HG02623 (cell line): ENCODE measurements at regions not wholly inside any gene's neighbourhood (a gene's known extent, or its start where the extent isn't known, plus 50 kb on each side); places are given as distances from the start of the nearest gene placed in this dataset.

Experiments
- ATAC-seq: cut with Tn5 transposase; IDR thresholded peaks from one replicate; pipeline ENCODE4 v1.9.1; 2021; ENCODE audit warnings: moderate library complexity; ENCODE audit not compliant: unreplicated experiment

DNA sequence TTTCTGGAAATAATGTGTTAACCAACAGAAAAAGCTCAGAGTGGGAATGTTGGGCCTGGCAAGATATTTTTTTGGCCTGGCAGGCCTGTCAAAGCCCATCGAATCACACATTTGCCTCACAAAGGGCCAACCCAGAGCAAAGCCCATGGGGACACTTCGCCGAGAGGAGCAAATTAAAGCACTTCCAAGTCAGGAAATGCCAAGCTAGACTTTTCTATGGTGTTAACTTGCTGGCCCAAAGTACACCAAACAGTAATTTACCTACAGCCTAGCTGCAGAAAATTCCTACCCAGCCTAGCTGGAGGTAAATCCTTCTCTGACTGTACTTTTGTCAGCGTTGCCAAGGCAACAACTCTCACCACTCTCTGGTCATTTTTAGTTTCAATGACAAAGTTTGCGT lies 288.6 kb upstream of the LDB2 start:
- no peak for ATAC-seq

DNA sequence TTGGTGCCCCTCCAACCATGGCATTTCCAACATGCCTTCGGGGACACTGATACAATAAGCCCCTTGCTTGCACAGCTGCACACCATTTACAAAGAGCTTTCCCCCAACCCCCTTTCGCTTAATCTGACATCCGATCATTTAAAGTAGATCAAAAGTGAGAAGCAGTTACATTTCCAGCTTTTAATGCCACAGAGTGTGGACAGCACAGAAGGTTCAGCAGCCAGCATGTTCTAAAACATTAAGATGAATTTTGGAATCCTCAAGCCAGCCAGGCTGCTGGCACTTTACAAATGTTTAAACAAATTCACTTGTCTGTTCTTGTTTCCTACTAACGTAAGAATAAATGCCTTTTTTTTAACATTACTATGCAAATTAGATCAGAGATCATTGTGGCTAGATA lies 284.4 kb upstream of the LDB2 start:
- no peak for ATAC-seq

DNA sequence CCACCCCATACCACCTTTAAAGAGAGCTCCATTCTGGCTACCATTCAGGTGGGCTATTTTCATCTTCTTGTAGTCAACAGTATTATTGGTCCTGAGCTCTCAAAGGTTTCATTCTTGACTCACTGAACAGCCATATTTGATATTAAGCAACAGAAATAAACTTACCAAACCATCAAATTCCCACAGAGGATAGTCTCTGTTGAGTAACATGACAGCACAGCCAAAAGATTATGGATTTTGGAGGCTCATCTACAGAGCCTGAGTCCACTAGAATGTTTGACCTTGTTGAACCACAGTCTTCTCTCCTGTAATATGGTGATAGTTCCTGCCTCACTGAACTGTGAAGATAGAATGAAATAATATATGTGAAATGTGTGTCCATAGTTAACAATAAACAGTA lies 276.3 kb upstream of the LDB2 start:
- no peak for ATAC-seq

DNA sequence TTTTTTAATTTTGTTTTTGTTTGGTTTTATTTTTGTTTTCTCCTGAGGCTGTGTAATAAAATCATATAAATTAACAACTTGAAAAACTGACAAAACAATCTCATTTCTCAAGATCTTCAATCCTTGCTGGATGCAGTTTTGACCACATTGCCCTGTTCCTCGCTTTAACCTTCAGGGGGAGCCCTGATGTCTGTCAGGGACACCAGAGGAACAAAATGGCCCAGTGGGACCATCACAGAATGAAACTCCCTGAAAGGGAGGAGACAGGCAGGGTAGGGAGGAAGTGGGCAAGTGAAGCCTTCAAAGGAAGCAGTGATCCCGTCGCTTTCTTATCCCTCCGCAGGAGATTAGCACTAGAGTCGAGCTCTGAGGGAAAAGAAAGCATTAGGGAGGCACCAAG lies 274.9 kb upstream of the LDB2 start:
- ATAC-seq = no peak

DNA sequence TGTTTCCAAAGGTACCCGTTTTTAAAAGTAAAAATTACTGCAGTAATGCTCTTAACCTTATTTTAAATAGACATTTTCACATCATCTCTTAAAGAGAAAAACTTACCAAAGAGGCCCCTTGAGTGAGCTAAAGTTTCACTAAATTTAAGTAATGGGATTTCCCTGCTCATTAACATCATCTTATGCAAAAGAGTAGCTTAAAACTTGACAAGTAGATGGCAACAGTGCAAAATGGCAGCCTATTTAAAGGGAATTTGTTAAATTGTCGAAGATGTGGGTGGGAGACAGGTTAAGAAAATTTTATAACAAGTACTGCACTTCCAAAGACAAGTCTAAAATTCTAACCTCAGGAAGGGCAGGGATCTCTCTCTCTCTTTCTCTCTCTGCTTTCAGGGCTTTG lies 271.7 kb upstream of the LDB2 start:
- no peak for ATAC-seq

DNA sequence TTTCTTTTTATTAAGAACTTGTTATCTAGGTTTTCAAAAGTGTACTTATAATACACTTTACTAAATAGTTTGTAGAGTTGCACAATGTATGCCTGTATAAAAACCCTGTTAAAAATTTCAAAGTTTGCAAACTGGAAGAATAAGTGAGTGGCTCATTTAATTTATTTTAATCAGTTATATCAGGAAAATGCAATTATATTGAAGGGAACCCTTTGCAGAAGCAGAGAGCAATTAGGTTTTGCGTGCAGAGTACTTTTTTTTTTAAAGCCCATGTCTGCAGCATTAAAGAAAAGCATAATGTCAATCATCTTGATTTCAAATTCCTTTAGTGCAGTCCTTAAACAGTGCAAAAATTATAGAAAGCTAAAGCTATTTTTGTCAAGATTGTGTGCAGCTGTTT lies 271.3 kb upstream of the LDB2 start:
- ATAC-seq = no peak

DNA sequence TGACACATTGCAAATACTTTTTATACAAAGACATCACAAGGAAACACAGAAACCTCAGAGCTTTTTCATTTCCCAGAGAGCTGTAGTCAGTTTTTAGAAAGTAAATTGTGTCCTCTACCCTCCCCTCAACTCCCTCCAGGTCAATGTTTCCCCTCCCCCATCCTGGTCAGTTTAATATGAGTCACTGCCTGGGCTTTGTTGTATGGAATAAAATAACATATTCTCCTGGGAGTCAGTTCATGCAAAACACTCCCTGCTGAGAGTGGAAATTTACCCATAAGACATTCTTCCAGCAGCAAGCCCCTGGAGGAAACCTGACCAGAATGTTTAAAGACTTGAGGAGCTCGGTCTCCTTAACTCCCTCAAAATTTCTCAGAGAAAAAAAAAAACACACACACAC lies 270.1 kb upstream of the LDB2 start:
- no peak for ATAC-seq

DNA sequence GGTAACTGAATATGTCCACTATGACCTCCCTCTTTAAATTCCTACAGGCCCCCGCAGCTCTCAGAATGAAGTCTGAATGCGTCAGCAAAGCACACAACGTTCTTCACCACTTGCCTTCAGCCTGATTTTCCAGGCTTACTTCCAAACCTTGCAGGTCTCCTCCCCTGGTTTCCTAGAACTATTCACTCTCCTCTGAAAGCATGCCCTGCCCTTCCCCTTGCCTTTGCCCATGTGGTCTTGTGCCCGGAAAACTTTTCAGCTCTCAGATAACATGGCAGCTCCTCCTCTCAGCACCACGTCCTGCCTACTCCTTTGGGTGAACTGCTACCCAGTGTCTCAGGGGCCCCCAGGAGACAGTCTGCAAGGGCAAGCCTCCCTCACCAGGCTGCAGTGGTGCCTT lies 268.5 kb upstream of the LDB2 start:
- no peak for ATAC-seq

DNA sequence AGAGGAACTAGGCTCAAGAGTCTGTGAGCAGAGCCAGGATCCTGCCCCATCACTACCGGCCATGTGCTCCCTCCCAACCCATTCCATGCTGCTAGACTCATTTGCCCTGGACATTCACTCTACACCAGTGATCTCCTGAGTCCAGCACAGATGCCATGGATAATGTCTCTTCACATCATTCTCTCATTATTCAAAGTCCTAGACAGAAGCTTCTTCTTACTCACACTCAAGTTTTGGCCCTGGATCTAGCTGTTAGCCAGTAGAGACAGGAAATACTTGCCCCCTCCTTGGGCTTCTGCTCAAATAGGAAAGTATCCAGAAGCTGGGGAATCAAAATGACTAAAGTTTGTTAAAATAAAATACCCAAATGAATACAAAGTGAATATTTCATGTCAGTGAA lies 266.8 kb upstream of the LDB2 start:
- ATAC-seq = no peak

DNA sequence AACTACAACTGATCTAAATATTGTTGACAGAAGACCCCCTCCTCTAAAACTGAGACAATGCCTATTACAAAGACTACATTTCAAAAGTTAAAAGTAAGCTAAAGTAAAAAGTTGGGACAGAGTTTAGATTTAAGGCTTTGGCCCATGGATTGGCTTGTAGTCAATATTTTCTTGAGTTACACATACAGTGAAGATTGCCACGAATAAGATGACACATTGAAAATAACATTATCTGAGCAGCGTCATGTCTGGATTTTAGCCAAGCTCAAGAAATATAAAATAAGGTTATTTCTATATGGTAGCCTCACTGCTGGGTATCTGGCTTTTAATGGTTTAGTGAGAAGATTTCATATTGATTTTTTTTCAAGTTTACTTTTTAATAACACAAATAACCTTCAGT lies 266.2 kb upstream of the LDB2 start:
- no peak for ATAC-seq

DNA sequence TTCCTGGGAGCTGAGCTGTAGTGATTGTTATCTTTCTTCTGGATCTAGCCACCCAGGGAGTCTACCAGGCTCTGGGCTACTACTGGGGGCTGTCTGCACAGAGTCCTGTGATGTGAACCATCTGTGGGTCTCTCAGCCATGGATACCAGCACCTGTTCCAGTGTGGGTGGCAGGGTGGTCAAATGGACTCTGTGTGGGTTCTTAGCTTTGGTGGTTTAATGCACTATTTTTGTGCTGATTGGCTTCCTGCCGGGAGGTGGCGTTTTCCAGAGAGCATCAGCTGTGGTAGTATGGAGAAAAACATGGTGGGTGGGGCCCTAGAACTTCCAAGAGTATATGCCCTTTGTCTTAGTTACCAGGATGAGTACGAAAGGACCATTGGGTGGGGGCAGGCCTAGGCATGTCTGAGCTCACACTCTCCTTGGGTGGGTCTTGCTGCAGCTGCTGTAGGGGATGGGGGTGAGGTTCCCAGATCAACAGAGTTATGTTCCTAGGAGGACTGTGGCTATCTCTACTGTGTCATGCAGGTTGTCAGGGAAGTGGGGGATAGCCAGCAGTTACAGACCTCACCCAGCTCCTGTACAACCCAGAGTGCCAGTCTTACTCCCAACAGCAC lies 264.8 kb upstream of the LDB2 start:
- ATAC-seq = no peak

DNA sequence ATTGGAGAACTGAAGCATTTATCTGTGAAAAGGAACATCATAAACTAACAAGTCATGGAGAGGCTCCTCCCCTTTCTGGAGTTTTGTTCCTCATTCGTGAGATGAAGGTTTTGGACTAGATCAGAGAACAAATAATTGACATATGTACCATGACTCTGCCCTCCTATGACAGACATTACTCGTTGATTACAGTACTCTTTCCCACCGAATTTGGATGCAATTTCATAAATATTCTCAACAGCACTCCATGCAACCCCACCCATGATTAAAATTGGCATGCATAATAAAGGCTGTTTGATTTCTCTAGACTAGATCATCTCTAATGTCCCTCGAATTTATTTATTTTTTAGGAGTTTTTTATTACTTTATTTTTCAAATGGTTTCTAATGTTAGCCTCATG lies 258.9 kb upstream of the LDB2 start:
- ATAC-seq = no peak

DNA sequence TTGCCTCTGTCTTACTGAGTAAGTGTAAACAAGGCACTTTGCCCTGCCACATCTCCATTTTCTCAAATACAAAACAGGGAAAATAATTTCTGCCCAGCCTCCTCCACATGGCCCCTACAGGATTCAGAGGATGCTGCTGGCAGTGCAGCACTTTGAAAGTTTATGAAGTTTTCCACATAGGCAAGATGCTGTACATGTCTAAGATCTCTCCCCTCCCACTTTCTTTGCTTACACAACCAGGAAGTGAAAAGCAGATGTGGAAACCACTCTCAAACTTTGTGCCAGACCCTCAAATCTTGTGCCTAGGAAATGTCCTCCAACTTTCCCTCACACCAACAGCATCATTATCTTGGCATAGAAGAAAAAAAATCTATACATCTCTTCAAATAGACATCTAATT lies 257.0 kb upstream of the LDB2 start:
- no peak for ATAC-seq

DNA sequence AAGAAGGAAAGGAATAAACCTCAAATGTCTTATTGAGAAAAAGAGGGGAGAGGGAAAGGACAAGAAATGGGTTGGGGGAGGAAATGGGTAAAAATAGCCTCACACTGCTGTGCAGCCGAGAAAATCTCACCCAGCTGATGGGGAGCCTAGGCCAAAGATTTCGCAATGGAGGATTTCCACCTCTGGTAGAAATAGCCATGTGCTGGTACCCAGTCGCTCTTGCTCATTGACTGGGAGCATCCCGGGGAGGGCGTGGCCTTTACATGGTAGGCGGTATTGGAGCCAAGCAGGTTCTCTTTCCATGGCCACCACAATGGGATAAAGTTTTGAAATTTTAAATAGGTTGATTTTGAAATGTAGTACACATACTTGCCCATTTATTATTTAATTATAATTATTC lies 255.1 kb upstream of the LDB2 start:
- no peak for ATAC-seq

DNA sequence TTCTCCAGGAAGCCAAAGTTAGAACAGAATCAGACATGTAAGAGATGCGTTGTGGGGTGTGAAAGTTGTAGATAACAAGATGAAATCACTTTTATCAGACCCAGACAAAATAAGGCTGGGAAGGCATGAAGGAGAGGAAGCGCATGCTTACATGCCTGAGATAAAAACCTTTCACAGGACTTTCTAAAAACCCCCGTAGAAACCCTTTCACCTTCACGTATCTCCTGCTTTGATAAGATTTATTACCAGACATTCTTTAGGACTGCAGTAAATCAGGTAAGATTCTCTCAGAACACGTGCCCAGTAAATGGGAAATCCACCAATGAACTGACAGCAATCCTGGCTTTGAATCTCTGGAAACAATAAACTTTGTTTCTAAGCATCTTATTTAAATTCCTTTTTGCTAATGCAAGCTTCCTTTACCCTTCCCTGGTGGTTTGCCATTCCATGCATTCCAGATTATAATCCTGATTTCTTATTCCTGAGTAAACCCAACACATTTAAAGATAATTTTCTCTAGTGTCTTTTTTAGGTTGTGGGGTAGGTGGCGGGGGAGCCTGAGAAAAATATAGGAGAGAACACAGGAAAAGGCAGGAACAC lies 254.6 kb upstream of the LDB2 start:
- no peak for ATAC-seq

DNA sequence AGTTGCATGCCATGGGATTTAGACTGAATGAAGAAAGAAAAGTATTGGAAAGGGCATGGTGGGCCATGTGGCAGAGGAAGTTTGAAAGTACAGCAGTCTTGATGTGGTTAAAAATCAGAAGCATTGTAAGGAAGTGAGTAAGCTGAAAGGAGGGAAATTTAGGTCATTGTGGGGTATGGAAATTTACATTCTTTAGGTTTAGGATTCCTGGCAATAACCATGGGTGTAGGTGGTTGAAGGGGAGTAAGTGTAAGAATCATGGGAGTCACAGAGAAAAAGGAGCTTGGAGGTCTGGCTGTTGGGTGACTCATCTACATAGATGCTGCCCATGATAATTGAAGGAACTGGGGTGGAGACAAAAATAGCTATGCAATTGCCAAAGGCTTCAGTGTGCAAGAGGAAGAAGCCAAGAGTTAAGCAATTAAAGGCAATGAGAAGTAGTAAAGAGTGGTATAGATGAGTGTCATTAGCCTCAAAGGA lies 243.8 kb upstream of the LDB2 start:
- ATAC-seq = no peak

DNA sequence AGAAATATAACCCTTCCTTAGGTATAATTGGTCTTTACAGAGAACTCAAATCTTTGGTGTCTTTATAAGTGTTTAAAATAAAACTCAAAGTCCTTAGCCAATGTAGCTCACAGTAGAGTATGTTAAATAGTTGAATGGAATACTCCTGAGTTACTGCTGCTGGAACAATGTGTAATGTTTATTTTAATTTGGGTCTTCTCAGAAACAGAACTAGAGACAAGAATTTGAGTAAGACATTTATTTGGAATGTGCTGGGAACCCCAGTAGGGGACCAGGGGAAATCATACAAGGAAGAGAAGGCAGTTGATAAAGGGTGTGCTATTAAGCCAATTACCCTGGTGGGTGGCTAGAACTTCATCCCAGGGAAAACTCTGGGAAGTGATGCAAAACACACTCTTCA lies 240.4 kb upstream of the LDB2 start:
- ATAC-seq = no peak

DNA sequence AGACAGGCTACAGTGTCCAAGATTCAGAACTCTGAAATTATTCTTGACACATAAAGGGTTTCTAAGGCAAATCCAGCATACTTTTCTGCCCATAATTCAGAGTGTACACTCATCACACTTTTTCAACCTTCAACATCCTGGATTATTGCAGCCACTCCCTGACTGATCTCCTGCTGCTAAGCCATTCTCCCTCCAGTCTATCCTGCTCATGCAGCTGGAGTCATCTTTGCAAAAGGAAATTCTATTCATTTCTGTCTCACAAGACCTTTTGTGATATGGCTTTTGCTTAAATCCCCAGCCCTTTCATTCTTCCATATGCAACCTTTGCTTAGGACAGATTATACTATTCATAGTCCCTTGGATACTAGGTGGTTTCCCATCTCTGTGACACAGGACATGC lies 236.1 kb upstream of the LDB2 start:
- ATAC-seq = no peak

DNA sequence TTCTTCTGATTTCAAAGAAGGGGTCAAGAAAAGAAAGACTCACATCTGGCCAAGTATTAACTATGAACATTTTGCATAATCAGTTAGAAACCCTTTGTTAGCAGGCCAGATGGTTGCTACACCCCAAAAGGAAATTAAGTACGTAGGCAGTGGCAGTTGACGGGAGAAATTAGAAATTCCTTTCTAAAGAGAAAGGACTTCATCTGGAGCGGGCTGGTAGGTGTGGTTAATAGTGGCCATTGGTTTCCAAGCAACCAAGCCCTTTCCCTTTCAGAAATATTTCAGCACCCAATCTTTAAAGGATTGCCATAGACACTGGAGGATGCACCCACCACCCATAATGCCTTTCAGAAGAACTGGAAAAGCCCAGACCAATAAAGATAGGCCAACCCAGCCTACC lies 235.7 kb upstream of the LDB2 start:
- ATAC-seq = no peak

DNA sequence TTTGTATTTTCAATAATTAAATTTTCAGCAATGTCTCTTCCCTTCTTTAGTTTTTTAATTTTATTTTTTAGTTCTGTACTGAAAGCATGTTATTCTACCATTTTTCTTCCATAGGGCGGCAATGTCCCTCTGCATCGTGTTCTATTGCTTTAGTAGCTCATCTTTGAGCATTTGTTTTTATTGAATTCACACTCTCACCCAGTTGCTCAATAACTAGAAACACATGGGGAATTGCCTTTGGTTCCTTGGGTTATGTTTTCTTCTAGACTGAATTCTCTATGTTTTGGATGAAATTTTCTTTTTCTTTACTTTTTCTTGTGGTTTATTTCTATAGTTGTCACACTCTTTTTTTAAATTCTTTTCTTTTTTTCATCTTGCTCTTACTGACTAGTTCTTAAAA lies 233.8 kb upstream of the LDB2 start:
- ATAC-seq = no peak

DNA sequence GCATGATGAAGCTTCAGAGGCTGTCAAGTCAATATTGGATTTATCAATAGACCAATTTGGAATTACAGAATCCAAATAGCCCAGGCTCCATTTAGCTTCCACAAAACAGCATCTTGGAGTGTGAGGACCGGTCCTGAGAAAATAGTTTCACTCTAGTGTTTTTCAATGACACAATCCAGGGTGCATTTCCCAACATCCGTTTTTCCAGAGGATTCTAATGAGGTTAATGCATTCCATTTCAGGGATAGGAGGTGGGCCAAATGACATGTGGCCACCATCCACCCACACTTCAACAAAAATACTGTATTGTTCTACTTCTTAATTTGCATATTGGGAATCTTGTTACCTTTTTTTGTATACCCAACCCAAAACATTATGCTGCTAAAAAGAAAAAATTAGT lies 229.8 kb upstream of the LDB2 start:
- no peak for ATAC-seq

DNA sequence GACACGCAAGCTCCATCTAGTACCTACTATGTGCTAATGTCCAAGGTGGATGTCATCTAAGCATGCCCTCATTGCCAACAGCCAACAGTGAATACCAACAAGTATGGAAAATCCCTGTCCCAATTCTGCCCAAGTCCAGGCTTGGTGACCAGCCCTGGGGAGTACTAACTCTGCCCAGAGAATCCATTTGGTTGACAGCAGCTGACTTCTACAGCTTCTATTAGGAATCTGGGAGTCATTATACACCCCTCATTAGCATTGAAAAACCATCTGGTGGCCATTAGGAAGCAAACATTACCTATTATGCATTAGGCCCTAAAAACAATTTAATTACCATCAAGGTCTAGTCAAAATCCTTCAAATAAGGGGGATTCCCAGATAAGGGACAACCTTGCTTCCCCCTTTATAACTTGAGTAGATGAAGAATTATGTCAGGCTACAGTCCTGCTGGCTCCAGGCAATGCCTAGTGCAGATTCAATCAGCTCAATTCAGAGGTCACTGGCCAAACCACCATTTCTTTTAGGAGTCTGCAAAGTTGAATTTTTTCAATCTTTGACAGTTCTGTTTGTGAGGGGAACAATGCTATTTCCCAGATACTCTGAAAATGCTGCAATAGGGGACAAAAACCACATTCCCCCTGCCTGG lies 228.0 kb upstream of the LDB2 start:
- ATAC-seq = no peak

DNA sequence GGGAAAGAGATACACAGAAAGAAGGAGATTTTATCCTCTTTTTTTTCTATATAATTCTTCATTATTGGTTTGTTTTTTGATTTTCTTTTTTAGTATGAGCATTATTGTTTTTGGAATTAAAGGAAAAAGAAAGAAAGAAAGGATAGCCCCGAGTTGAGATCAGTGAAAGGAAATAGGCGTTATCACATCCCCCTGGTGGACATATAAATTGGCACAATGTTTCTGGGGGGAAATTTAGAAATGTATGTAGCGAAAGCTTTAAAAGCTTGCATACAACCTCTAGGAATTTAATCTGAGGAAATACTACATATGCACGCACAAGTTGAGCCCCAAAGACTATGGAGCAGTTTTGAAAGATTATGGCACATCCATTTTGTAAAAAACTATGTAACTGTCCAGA lies 226.3 kb upstream of the LDB2 start:
- no peak for ATAC-seq
